Neural cell (in vitro differentiated cells): ENCODE measurements at regions not wholly inside any gene's neighbourhood (a gene's known extent, or its start where the extent isn't known, plus 50 kb on each side); places are given as distances from the start of the nearest gene placed in this dataset.

Experiments used
- CTCF ChIP-seq: fragments of 450-650 bp; IDR thresholded peaks from 2 replicates; pipeline ENCODE4 v1.5.1; 2014; ENCODE audit warnings: antibody characterized with exemption, mild to moderate bottlenecking, moderate library complexity; ENCODE audit not compliant: poor library complexity, severe bottlenecking
- EZH2 ChIP-seq: fragments of 200-600, 300-800 bp; shearing (Covaris generic), sonication (generic); IDR thresholded peaks from 2 replicates; pipeline ENCODE4 v1.6.1; 2014; ENCODE audit warnings: antibody characterized with exemption, low read length, borderline replicate concordance, mild to moderate bottlenecking; ENCODE audit not compliant: insufficient read depth, poor library complexity, severe bottlenecking
- MXI1 ChIP-seq: fragments of 450-650 bp; conservative IDR thresholded peaks from 2 replicates; pipeline ENCODE4 v1.6.1; 2014; ENCODE audit warnings: antibody characterized with exemption, mild to moderate bottlenecking; ENCODE audit not compliant: poor library complexity, severe bottlenecking
- POLR2AphosphoS5 ChIP-seq: IDR thresholded peaks from 2 replicates; pipeline ENCODE4 v1.6.1; 2012
- RAD21 ChIP-seq: fragments of 450-650 bp; conservative IDR thresholded peaks from 2 replicates; pipeline ENCODE4 v1.6.1; 2014; ENCODE audit warnings: antibody characterized with exemption, mild to moderate bottlenecking, moderate library complexity
- REST ChIP-seq: IDR thresholded peaks from 2 replicates; pipeline ENCODE4 v1.6.1; 2012; ENCODE audit warnings: borderline replicate concordance
- SMC3 ChIP-seq: fragments of 450-650 bp; conservative IDR thresholded peaks from 2 replicates; pipeline ENCODE4 v1.6.1; 2014; ENCODE audit warnings: antibody characterized with exemption, mild to moderate bottlenecking, moderate library complexity; ENCODE audit not compliant: poor library complexity
- TAF1 ChIP-seq: IDR thresholded peaks from 2 replicates; pipeline ENCODE4 v1.6.1; 2012; ENCODE audit warnings: low read depth

- TF ChIP-seq CTCF, result no peak
- TF ChIP-seq EZH2, result no peak
- no peak for TF ChIP-seq POLR2AphosphoS5
- TF ChIP-seq RAD21, result no peak
- no peak for TF ChIP-seq SMC3
- TF ChIP-seq REST, result no peak
- TF ChIP-seq MXI1, result no peak
- TF ChIP-seq TAF1, result no peak
These were observed 231.3 kb upstream of the MKLN1 start for GRCh38 chr7:131096267-131096927.
